COLO668 (cell line): ENCODE measurements at regions not wholly inside any gene's neighbourhood (a gene's known extent, or its start where the extent isn't known, plus 50 kb on each side); places are given as distances from the start of the nearest gene placed in this dataset.
A peak's percentile ranks its signal among the peaks of the same experiment; 100 is the strongest.
"Not testable (repeated sequence)": the region's sequence is repeated elsewhere in the genome, so short reads cannot be mapped to it uniquely, and the experiment has no call there.

Source experiments
- DNase-seq: peaks from one replicate; lab custom pipeline; 2025; ENCODE audit not compliant: unreplicated experiment; lab: John Stamatoyannopoulos, UW

GRCh38 chr6:81625216-81625615 is 127.3 kb downstream of the TENT5A start:
- no peak for DNase-seq

- DNase-seq = no peak
Measured at GRCh38 chr6:81624453-81624852, 128.0 kb downstream of the TENT5A start.

- no peak for DNase-seq
Measured at GRCh38 chr6:81623106-81623759, 129.2 kb downstream of the TENT5A start.

- DNase-seq = no peak
Measured at GRCh38 chr6:81621816-81622395, 130.6 kb downstream of the TENT5A start.

GRCh38 chr6:81614292-81614691 is 138.2 kb downstream of the TENT5A start:
- peak; percentile 42 for DNase-seq

- DNase-seq = no peak
Measured at GRCh38 chr6:81613606-81614005, 138.9 kb downstream of the TENT5A start.

GRCh38 chr6:81612136-81612535 is 140.3 kb downstream of the TENT5A start:
- no peak for DNase-seq

GRCh38 chr6:81609736-81610135 is 142.7 kb downstream of the TENT5A start:
- DNase-seq = no peak

- no peak for DNase-seq
Measured at GRCh38 chr6:81608776-81609175, 143.7 kb downstream of the TENT5A start.

GRCh38 chr6:81606965-81607381 is 145.5 kb downstream of the TENT5A start:
- DNase-seq = no peak

- no peak for DNase-seq
Measured at GRCh38 chr6:81605526-81605925, 147.0 kb downstream of the TENT5A start.

- DNase-seq = no peak
Measured at GRCh38 chr6:81601918-81602317, 150.6 kb downstream of the TENT5A start.

- DNase-seq = not testable (repeated sequence)
Measured at GRCh38 chr6:81600488-81600887, 152.0 kb downstream of the TENT5A start.

- no peak for DNase-seq
Measured at GRCh38 chr6:81594501-81594900, 158.0 kb downstream of the TENT5A start.

GRCh38 chr6:81590314-81590691 is 162.2 kb downstream of the TENT5A start:
- DNase-seq = no peak

GRCh38 chr6:81589465-81590313 is 162.8 kb downstream of the TENT5A start:
- DNase-seq = peak; percentile 2

GRCh38 chr6:81585686-81586085 is 166.8 kb downstream of the TENT5A start:
- DNase-seq = not testable (repeated sequence)

GRCh38 chr6:81584156-81584555 is 168.3 kb downstream of the TENT5A start:
- DNase-seq = not testable (repeated sequence)

GRCh38 chr6:81575442-81575841 is 177.0 kb downstream of the TENT5A start:
- DNase-seq = no peak

GRCh38 chr6:81572020-81572419 is 180.5 kb downstream of the TENT5A start:
- no peak for DNase-seq

GRCh38 chr6:81570681-81571080 is 181.8 kb downstream of the TENT5A start:
- DNase-seq = no peak

- DNase-seq = no peak
Measured at GRCh38 chr6:81568973-81569372, 183.5 kb downstream of the TENT5A start.
